Loucy (cell line): ENCODE measurements at regions not wholly inside any gene's neighbourhood (a gene's known extent, or its start where the extent isn't known, plus 50 kb on each side); places are given as distances from the start of the nearest gene placed in this dataset.

Experiments used
- EZH2phosphoT487 ChIP-seq: fragments of 200-600 bp; IDR thresholded peaks from 2 replicates; pipeline ENCODE4 v1.6.1; 2018; ENCODE audit warnings: antibody characterized with exemption, mild to moderate bottlenecking, moderate library complexity, borderline replicate concordance
- TF ChIP-seq, protein P1 (sequence below): fragments of 200-600 bp; sonication (generic); conservative IDR thresholded peaks from 2 replicates; pipeline ENCODE4 v1.5.1; 2014; ENCODE audit warnings: mild to moderate bottlenecking, antibody characterized with exemption, low read length

DNA sequence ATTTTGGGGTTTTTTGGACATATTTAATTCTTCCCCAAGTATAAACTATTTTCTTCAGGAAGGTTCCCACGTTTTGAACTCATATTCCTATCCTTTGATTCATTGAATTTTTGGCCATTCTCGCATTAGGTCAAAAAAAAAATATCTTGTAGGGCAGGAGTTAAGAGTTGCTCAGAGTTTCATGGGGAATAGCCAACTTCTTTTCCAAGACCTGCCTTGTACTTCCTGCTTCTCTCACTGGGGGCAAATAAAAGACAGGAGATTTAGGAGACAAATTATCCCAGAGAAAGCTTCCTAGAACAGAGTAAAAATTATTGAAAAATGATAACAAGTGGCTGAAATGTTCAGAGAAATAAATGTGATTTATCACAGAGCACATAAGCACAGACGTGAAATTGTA, 55.2 kb upstream of the BCL11A start:
- TF ChIP-seq, protein P1, sequence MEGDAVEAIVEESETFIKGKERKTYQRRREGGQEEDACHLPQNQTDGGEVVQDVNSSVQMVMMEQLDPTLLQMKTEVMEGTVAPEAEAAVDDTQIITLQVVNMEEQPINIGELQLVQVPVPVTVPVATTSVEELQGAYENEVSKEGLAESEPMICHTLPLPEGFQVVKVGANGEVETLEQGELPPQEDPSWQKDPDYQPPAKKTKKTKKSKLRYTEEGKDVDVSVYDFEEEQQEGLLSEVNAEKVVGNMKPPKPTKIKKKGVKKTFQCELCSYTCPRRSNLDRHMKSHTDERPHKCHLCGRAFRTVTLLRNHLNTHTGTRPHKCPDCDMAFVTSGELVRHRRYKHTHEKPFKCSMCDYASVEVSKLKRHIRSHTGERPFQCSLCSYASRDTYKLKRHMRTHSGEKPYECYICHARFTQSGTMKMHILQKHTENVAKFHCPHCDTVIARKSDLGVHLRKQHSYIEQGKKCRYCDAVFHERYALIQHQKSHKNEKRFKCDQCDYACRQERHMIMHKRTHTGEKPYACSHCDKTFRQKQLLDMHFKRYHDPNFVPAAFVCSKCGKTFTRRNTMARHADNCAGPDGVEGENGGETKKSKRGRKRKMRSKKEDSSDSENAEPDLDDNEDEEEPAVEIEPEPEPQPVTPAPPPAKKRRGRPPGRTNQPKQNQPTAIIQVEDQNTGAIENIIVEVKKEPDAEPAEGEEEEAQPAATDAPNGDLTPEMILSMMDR = no peak
- TF ChIP-seq EZH2phosphoT487 = no peak
